ENCODE measurements at regions not wholly inside any gene's neighbourhood (a gene's known extent, or its start where the extent isn't known, plus 50 kb on each side); places are given as distances from the start of the nearest gene placed in this dataset.

- H2AK5ac ChIP-seq (ENCODE audit: low read length, severe bottlenecking) = no peak overlapping the region
These were observed 246.8 kb downstream of the TRAM1L1 start for GRCh38 chr4:116838609-116839008.

GRCh38 chr4:116829187-116829586 is 256.2 kb downstream of the TRAM1L1 start:
- Histone ChIP-seq H2BK12ac (ENCODE audit: low read length in 2 of 2) (no peak overlapping the region), H3K4ac (ENCODE audit: low read depth in 1 of 2, low read length in 2 of 2) (no peak overlapping the region), H4K8ac (ENCODE audit: low read length) (no peak overlapping the region), H2BK15ac (ENCODE audit: low read depth, poor library complexity, severe bottlenecking) (no peak overlapping the region), H2BK120ac (ENCODE audit: low read depth, low read length) (no peak overlapping the region), H3K4me3 (ENCODE audit: insufficient read depth in 1 of 2, low read depth in 1 of 2, low read length in 2 of 2) (no peak overlapping the region), H3K4me2 (ENCODE audit: low read length, poor library complexity, severe bottlenecking) (no peak overlapping the region), H3K14ac (ENCODE audit: low read length in 2 of 2) (no peak overlapping the region), H3K18ac (ENCODE audit: low read depth in 1 of 2, low read length in 2 of 2) (no peak overlapping the region), H3K27ac (ENCODE audit: low read length, poor library complexity, severe bottlenecking) (no peak overlapping the region), H3K9ac (ENCODE audit: low read length) (no peak overlapping the region), H3K36me3 (ENCODE audit: control insufficient read depth in 1 of 2, insufficient read depth in 2 of 2, low read depth in 1 of 2, low read length in 2 of 2) (no peaks in the 10 kb centered on the region), H3K79me1 (replicated peaks; ENCODE audit: low read length, poor library complexity, severe bottlenecking) (no peaks in the 10 kb centered on the region), H3K4me1 (ENCODE audit: control insufficient read depth, insufficient read depth, low read depth, low read length) (no peaks in the 10 kb centered on the region), H3K27me3 (ENCODE audit: control insufficient read depth in 1 of 2, insufficient read depth in 1 of 2, low read length in 2 of 2) (no peaks in the 10 kb centered on the region), H4K91ac (ENCODE audit: low read length) (no peak overlapping the region), H3K23ac (ENCODE audit: low read length in 2 of 2) (no peak overlapping the region), H2AFZ (ENCODE audit: low read depth, low read length) (no peak overlapping the region), H2AK5ac (ENCODE audit: low read length, severe bottlenecking) (no peak overlapping the region), H2BK5ac (ENCODE audit: low read depth, low read length, poor library complexity, severe bottlenecking) (no peak overlapping the region), H3K9me3 (ENCODE audit: control insufficient read depth, low read length) (peaks cover 18% of the 10 kb centered on the region)
- no peak for DNase-seq
- 74% methylated on average over 4 of the region's 5 CpGs for WGBS

More at GRCh38 chr4:116838609-116839008, 246.8 kb downstream of the TRAM1L1 start:
- H3K4ac ChIP-seq (ENCODE audit: low read depth in 1 of 2, low read length in 2 of 2) = no peak overlapping the region
- H3K27me3 ChIP-seq (ENCODE audit: control insufficient read depth in 1 of 2, insufficient read depth in 1 of 2, low read length in 2 of 2) = no peaks in the 10 kb centered on the region
- no peak overlapping the region for H3K23ac ChIP-seq (ENCODE audit: low read length in 2 of 2)
- H3K36me3 ChIP-seq (ENCODE audit: control insufficient read depth in 1 of 2, insufficient read depth in 2 of 2, low read depth in 1 of 2, low read length in 2 of 2) = no peaks in the 10 kb centered on the region
- no peak overlapping the region for H4K8ac ChIP-seq (ENCODE audit: low read length)
- 81% methylated on average over 2 of the region's 4 CpGs for WGBS
- no peak overlapping the region for H3K14ac ChIP-seq (ENCODE audit: low read length in 2 of 2)
- H3K79me1 ChIP-seq (replicated peaks; ENCODE audit: low read length, poor library complexity, severe bottlenecking) = no peaks in the 10 kb centered on the region
- no peak overlapping the region for H2BK15ac ChIP-seq (ENCODE audit: low read depth, poor library complexity, severe bottlenecking)
- H2BK120ac ChIP-seq (ENCODE audit: low read depth, low read length) = no peak overlapping the region
- H2BK12ac ChIP-seq (ENCODE audit: low read length in 2 of 2) = no peak overlapping the region
- no peak overlapping the region for H2AFZ ChIP-seq (ENCODE audit: low read depth, low read length)
- no peak overlapping the region for H3K27ac ChIP-seq (ENCODE audit: low read length, poor library complexity, severe bottlenecking)
- H3K18ac ChIP-seq (ENCODE audit: low read depth in 1 of 2, low read length in 2 of 2) = no peak overlapping the region
- H3K9ac ChIP-seq (ENCODE audit: low read length) = no peak overlapping the region
- DNase-seq = no peak
- no peaks in the 10 kb centered on the region for H3K4me1 ChIP-seq (ENCODE audit: control insufficient read depth, insufficient read depth, low read depth, low read length)
- H4K91ac ChIP-seq (ENCODE audit: low read length) = no peak overlapping the region
- H2BK5ac ChIP-seq (ENCODE audit: low read depth, low read length, poor library complexity, severe bottlenecking) = no peak overlapping the region
- no peak overlapping the region for H3K4me3 ChIP-seq (ENCODE audit: insufficient read depth in 1 of 2, low read depth in 1 of 2, low read length in 2 of 2)
- no peak overlapping the region for H3K4me2 ChIP-seq (ENCODE audit: low read length, poor library complexity, severe bottlenecking)
- peaks cover 9% of the 10 kb centered on the region for H3K9me3 ChIP-seq (ENCODE audit: control insufficient read depth, low read length)

GRCh38 chr4:116824172-116824571 is 261.2 kb downstream of the TRAM1L1 start:
- no peaks in the 10 kb centered on the region for H3K36me3 ChIP-seq (ENCODE audit: control insufficient read depth in 1 of 2, insufficient read depth in 2 of 2, low read depth in 1 of 2, low read length in 2 of 2)
- H2BK12ac ChIP-seq (ENCODE audit: low read length in 2 of 2) = no peak overlapping the region
- no CpG with 5 or more reads among the region's 2 CpGs for whole genome bisulfite sequencing
- no peak overlapping the region for H3K23ac ChIP-seq (ENCODE audit: low read length in 2 of 2)
- H3K9ac ChIP-seq (ENCODE audit: low read length) = no peak overlapping the region
- no peak overlapping the region for H3K4ac ChIP-seq (ENCODE audit: low read depth in 1 of 2, low read length in 2 of 2)
- no peak overlapping the region for H4K91ac ChIP-seq (ENCODE audit: low read length)
- no peak overlapping the region for H3K4me3 ChIP-seq (ENCODE audit: insufficient read depth in 1 of 2, low read depth in 1 of 2, low read length in 2 of 2)
- H2BK15ac ChIP-seq (ENCODE audit: low read depth, poor library complexity, severe bottlenecking) = no peak overlapping the region
- H3K18ac ChIP-seq (ENCODE audit: low read depth in 1 of 2, low read length in 2 of 2) = no peak overlapping the region
- H4K8ac ChIP-seq (ENCODE audit: low read length) = no peak overlapping the region
- no peak overlapping the region for H2BK5ac ChIP-seq (ENCODE audit: low read depth, low read length, poor library complexity, severe bottlenecking)
- H2AK5ac ChIP-seq (ENCODE audit: low read length, severe bottlenecking) = no peak overlapping the region
- H3K79me1 ChIP-seq (replicated peaks; ENCODE audit: low read length, poor library complexity, severe bottlenecking) = no peaks in the 10 kb centered on the region
- DNase-seq = no peak
- H3K27ac ChIP-seq (ENCODE audit: low read length, poor library complexity, severe bottlenecking) = no peak overlapping the region
- H3K4me2 ChIP-seq (ENCODE audit: low read length, poor library complexity, severe bottlenecking) = no peak overlapping the region
- H3K4me1 ChIP-seq (ENCODE audit: control insufficient read depth, insufficient read depth, low read depth, low read length) = no peaks in the 10 kb centered on the region
- H3K9me3 ChIP-seq (ENCODE audit: control insufficient read depth, low read length) = no peaks in the 10 kb centered on the region
- H2BK120ac ChIP-seq (ENCODE audit: low read depth, low read length) = no peak overlapping the region
- no peak overlapping the region for H2AFZ ChIP-seq (ENCODE audit: low read depth, low read length)
- no peaks in the 10 kb centered on the region for H3K27me3 ChIP-seq (ENCODE audit: control insufficient read depth in 1 of 2, insufficient read depth in 1 of 2, low read length in 2 of 2)
- no peak overlapping the region for H3K14ac ChIP-seq (ENCODE audit: low read length in 2 of 2)

- H4K91ac ChIP-seq (ENCODE audit: low read length) = no peak overlapping the region
- no peak overlapping the region for H2AK5ac ChIP-seq (ENCODE audit: low read length, severe bottlenecking)
- no peak overlapping the region for H2BK15ac ChIP-seq (ENCODE audit: low read depth, poor library complexity, severe bottlenecking)
- no peak overlapping the region for H2BK5ac ChIP-seq (ENCODE audit: low read depth, low read length, poor library complexity, severe bottlenecking)
- no peak overlapping the region for H4K8ac ChIP-seq (ENCODE audit: low read length)
- H3K27me3 ChIP-seq (ENCODE audit: control insufficient read depth in 1 of 2, insufficient read depth in 1 of 2, low read length in 2 of 2) = no peaks in the 10 kb centered on the region
- DNase-seq = no peak
- H3K4me2 ChIP-seq (ENCODE audit: low read length, poor library complexity, severe bottlenecking) = no peak overlapping the region
- no peak overlapping the region for H2BK120ac ChIP-seq (ENCODE audit: low read depth, low read length)
- H3K79me1 ChIP-seq (replicated peaks; ENCODE audit: low read length, poor library complexity, severe bottlenecking) = no peaks in the 10 kb centered on the region
- H3K9me3 ChIP-seq (ENCODE audit: control insufficient read depth, low read length) = peaks cover 6% of the 10 kb centered on the region
- WGBS = no CpG with 5 or more reads among the region's 2 CpGs
- H3K9ac ChIP-seq (ENCODE audit: low read length) = no peak overlapping the region
- H3K4me3 ChIP-seq (ENCODE audit: insufficient read depth in 1 of 2, low read depth in 1 of 2, low read length in 2 of 2) = no peak overlapping the region
- H3K27ac ChIP-seq (ENCODE audit: low read length, poor library complexity, severe bottlenecking) = no peak overlapping the region
- H2AFZ ChIP-seq (ENCODE audit: low read depth, low read length) = no peak overlapping the region
- no peak overlapping the region for H2BK12ac ChIP-seq (ENCODE audit: low read length in 2 of 2)
- no peaks in the 10 kb centered on the region for H3K36me3 ChIP-seq (ENCODE audit: control insufficient read depth in 1 of 2, insufficient read depth in 2 of 2, low read depth in 1 of 2, low read length in 2 of 2)
- no peak overlapping the region for H3K23ac ChIP-seq (ENCODE audit: low read length in 2 of 2)
- no peak overlapping the region for H3K14ac ChIP-seq (ENCODE audit: low read length in 2 of 2)
- no peak overlapping the region for H3K18ac ChIP-seq (ENCODE audit: low read depth in 1 of 2, low read length in 2 of 2)
- H3K4ac ChIP-seq (ENCODE audit: low read depth in 1 of 2, low read length in 2 of 2) = no peak overlapping the region
- H3K4me1 ChIP-seq (ENCODE audit: control insufficient read depth, insufficient read depth, low read depth, low read length) = no peaks in the 10 kb centered on the region
These were observed 273.6 kb downstream of the TRAM1L1 start for GRCh38 chr4:116811730-116812129.
